AG10803 (cell line): ENCODE measurements at regions not wholly inside any gene's neighbourhood (a gene's known extent, or its start where the extent isn't known, plus 50 kb on each side); places are given as distances from the start of the nearest gene placed in this dataset.

Experiments
- DNase-seq: peaks from one replicate; pipeline ENCODE4 v3.0.0; 2010; ENCODE audit warnings: low read depth
- H3K4me3 ChIP-seq: 2 replicates; pipeline ENCODE4 v1.5.1; 2011; ENCODE audit warnings: mild to moderate bottlenecking, low read length, control low read depth
- TF ChIP-seq, protein P1 (sequence below): conservative IDR thresholded peaks from 2 replicates; pipeline ENCODE4 v1.5.1; 2011; ENCODE audit warnings: mild to moderate bottlenecking, low read length, control low read depth, inconsistent platforms

DNA sequence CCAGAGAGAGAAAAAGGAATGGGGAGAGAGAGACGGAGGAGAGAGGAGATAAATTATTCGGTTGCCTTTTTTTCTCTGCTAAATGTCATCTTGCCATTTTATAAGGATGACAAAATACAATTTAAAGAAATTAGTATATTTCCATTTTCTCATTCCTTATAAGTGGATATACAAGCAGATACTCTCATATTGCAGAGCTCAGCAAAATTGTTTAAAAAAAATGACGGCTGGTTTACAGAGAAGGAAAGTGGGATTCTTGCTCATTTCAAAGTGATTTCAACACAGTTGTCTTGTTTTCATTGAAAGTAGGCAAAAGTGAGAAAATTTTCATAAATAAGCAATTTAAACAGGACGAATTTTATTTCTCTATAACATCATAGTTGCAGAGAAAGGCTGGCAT lies 641.9 kb upstream of the CDH6 start:
- H3K4me3 ChIP-seq: no peak overlapping the region
- no peak for DNase-seq
- TF ChIP-seq, protein P1, sequence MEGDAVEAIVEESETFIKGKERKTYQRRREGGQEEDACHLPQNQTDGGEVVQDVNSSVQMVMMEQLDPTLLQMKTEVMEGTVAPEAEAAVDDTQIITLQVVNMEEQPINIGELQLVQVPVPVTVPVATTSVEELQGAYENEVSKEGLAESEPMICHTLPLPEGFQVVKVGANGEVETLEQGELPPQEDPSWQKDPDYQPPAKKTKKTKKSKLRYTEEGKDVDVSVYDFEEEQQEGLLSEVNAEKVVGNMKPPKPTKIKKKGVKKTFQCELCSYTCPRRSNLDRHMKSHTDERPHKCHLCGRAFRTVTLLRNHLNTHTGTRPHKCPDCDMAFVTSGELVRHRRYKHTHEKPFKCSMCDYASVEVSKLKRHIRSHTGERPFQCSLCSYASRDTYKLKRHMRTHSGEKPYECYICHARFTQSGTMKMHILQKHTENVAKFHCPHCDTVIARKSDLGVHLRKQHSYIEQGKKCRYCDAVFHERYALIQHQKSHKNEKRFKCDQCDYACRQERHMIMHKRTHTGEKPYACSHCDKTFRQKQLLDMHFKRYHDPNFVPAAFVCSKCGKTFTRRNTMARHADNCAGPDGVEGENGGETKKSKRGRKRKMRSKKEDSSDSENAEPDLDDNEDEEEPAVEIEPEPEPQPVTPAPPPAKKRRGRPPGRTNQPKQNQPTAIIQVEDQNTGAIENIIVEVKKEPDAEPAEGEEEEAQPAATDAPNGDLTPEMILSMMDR: no peak

GRCh38 chr5:30548580-30549305 lies 644.7 kb upstream of the CDH6 start:
- H3K4me3 ChIP-seq: no peak overlapping the region
- TF ChIP-seq, protein P1: no peak
- DNase-seq: no peak

GRCh38 chr5:30540150-30540549 lies 653.3 kb upstream of the CDH6 start:
- H3K4me3 ChIP-seq: no peak overlapping the region
- TF ChIP-seq, protein P1: no peak
- DNase-seq: no peak

GRCh38 chr5:30539004-30539634 lies 654.4 kb upstream of the CDH6 start:
- no peak overlapping the region for H3K4me3 ChIP-seq
- DNase-seq: no peak
- TF ChIP-seq, protein P1: no peak

GRCh38 chr5:30525353-30525752 lies 668.1 kb upstream of the CDH6 start:
- H3K4me3 ChIP-seq: no peak overlapping the region
- DNase-seq: no peak
- TF ChIP-seq, protein P1: no peak

- no peak for DNase-seq
- TF ChIP-seq, protein P1: no peak
- H3K4me3 ChIP-seq: no peak overlapping the region
Measured at GRCh38 chr5:30524428-30524827, 669.1 kb upstream of the CDH6 start.

DNA sequence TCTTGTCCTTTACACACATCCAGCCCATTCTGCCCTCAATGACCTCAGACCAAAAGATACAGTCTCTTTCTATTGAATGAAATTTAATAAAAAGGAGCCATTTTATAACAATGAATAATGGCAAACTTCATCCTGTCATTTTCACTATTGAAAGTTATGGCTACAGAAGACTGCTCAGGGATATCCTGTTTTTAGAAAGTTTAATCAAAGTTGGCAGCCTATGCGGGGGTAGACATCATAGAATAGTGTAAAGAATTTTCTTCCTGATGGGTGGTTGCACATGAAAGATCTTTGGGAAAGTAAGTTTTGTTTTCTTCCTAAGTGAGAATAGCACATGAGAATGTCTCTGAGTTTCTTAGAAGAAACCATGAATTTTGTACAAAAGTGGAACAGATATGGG lies 670.4 kb upstream of the CDH6 start:
- DNase-seq: no peak
- no peak overlapping the region for H3K4me3 ChIP-seq
- TF ChIP-seq, protein P1: no peak
